Thymus (tissue), 11 donors: ENCODE measurements at regions not wholly inside any gene's neighbourhood (a gene's known extent, or its start where the extent isn't known, plus 50 kb on each side); places are given as distances from the start of the nearest gene placed in this dataset.
"Not testable (repeated sequence)": the region's sequence is repeated elsewhere in the genome, so short reads cannot be mapped to it uniquely, and the experiment has no call there.

Experiments used
- DNase-seq, 9 donors: peaks; one replicate each; pipeline ENCODE4 v3.0.0-alpha.2; 2013; ENCODE audit warnings: low spot score in 9 of 9, low read depth in 6 of 9, missing footprints in 1 of 9
- H3K27ac ChIP-seq, 2 donors: one replicate each; pipeline ENCODE4 v1.5.1; 2013; ENCODE audit warnings: control low read depth in 1 of 2, low read depth in 1 of 2, low read length in 1 of 2, mild to moderate bottlenecking in 1 of 2, moderate library complexity in 1 of 2
- H3K27me3 ChIP-seq, 2 donors: one replicate each; pipeline ENCODE4 v1.5.1; 2013; ENCODE audit warnings: low read length in 1 of 2; ENCODE audit not compliant: control insufficient read depth in 2 of 2, insufficient read depth in 1 of 2
- H3K36me3 ChIP-seq, 2 donors: one replicate each; pipeline ENCODE4 v1.5.1; 2013; ENCODE audit warnings: low read length in 1 of 2, mild to moderate bottlenecking in 1 of 2, moderate library complexity in 1 of 2; ENCODE audit not compliant: control insufficient read depth in 2 of 2, insufficient read depth in 2 of 2
- H3K4me1 ChIP-seq, 2 donors: one replicate each; pipeline ENCODE4 v1.5.1; 2013; ENCODE audit warnings: low read length in 2 of 2; ENCODE audit not compliant: control insufficient read depth in 2 of 2, insufficient read depth in 2 of 2
- H3K4me3 ChIP-seq, 2 donors: one replicate each; pipeline ENCODE4 v1.5.1; 2013; ENCODE audit warnings: low read length in 2 of 2, control low read depth in 1 of 2, mild to moderate bottlenecking in 1 of 2
- H3K9me3 ChIP-seq, 2 donors: one replicate each; pipeline ENCODE4 v1.5.1; 2013; ENCODE audit warnings: low read length in 1 of 2, mild to moderate bottlenecking in 1 of 2; ENCODE audit not compliant: control insufficient read depth in 2 of 2, insufficient read depth in 1 of 2
- WGBS: extraction: QIAGEN DNeasy Blood & Tissue Kit; methylation state at CpG from one replicate; pipeline ENCODE4 v1.1.7; 2013; 5-methylcytosine and 5-hydroxymethylcytosine counted together
- donor health status: healthy.

GRCh38 chr20:25978450-25979190 lies 282.0 kb upstream of the ZNF337 start:
- not testable (repeated sequence) for H3K27me3 ChIP-seq, H3K36me3 ChIP-seq, DNase-seq, H3K4me3 ChIP-seq, H3K27ac ChIP-seq, H3K9me3 ChIP-seq, H3K4me1 ChIP-seq
- 92% methylated on average over 10 of the region's 10 CpGs for WGBS

DNA sequence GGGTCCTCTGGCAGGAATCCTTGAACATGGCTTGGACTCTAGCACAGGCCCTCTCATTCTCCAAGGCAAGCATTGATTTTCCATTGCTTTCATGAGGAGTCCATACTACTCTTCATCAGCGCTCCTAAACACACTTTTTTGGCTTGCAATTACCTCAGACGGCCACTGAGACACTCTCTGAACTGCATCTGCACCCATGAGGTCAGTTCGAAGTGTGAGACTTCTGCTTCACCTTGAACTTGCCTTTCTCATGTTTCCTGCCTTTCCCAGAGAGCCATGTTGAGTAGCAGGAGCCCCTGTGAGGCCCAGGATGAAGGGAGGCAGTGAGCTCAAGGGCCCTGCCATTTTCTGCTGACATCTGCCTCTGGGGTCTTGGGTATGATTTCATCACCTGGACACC lies 279.2 kb upstream of the ZNF337 start:
- H3K4me3 ChIP-seq, result not testable (repeated sequence)

GRCh38 chr20:25965203-25965602 lies 268.6 kb upstream of the ZNF337 start:
- WGBS, result 93% methylated on average over 4 of the region's 4 CpGs
- DNase-seq, H3K4me1 ChIP-seq, H3K4me3 ChIP-seq, H3K36me3 ChIP-seq, H3K27me3 ChIP-seq, H3K9me3 ChIP-seq, H3K27ac ChIP-seq: not testable (repeated sequence)

More for the DNA sequence above, 279.2 kb upstream of the ZNF337 start:
- DNase-seq, H3K4me1 ChIP-seq, H3K27me3 ChIP-seq, H3K9me3 ChIP-seq, H3K36me3 ChIP-seq, H3K27ac ChIP-seq: not testable (repeated sequence)
- WGBS, result 92% methylated on average over 3 of the region's 3 CpGs

GRCh38 chr20:25953876-25954275 lies 257.2 kb upstream of the ZNF337 start:
- H3K4me3 ChIP-seq, H3K27ac ChIP-seq, DNase-seq, H3K9me3 ChIP-seq, H3K27me3 ChIP-seq, H3K36me3 ChIP-seq, H3K4me1 ChIP-seq: not testable (repeated sequence)
- 93% methylated on average over 3 of the region's 3 CpGs for WGBS

GRCh38 chr20:25935230-25935629 lies 238.6 kb upstream of the ZNF337 start:
- DNase-seq, H3K27me3 ChIP-seq, H3K27ac ChIP-seq, H3K4me1 ChIP-seq, H3K9me3 ChIP-seq, H3K36me3 ChIP-seq, H3K4me3 ChIP-seq: not testable (repeated sequence)
- WGBS, result 96% methylated on average over 1 of the region's 2 CpGs

DNA sequence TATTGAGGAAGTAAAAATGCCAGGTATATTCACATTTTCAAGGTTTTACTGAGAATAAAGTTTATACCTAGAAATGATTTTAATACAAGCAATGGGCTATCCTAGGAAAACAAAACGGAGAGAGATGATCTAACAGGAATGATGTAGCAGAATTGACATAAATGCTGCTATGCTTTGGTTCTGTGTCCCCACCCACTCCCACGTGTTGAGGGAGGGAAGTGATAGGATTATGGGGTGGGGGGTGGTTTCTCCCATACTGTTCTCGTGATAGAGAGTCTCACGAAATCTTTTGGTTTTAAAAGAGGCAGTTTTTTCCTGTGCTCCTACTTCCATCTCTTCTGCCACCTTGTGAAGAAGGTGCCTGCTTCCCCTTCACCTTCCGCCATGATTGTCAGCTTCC lies 236.2 kb upstream of the ZNF337 start:
- 50% methylated on average over 5 of the region's 5 CpGs for WGBS
- not testable (repeated sequence) for H3K27ac ChIP-seq, H3K4me1 ChIP-seq, H3K9me3 ChIP-seq, H3K36me3 ChIP-seq, H3K27me3 ChIP-seq, H3K4me3 ChIP-seq, DNase-seq

DNA sequence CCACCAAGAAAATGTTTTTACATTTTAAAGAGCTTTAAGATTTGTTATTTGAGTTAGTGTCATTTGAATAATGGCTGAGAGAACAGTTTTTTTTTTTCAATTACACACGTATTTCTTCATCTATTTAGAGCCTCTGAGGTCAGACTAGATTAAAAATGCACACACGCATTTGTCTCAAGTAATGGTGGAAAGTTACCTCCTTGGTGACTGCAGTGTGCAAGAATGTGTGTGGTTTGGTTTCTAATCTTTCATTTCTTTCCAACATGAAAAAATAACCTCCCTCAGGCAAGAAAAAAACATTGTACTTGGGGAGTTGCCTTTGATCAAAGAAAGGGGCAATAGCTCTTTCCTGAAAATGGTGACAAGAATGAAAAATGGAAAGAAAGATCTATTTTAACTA lies 235.5 kb upstream of the ZNF337 start:
- WGBS, result 80% methylated on average over 2 of the region's 2 CpGs

GRCh38 chr20:25902321-25902720 lies 205.7 kb upstream of the ZNF337 start:
- DNase-seq, H3K4me3 ChIP-seq, H3K27me3 ChIP-seq, H3K27ac ChIP-seq, H3K4me1 ChIP-seq, H3K9me3 ChIP-seq, H3K36me3 ChIP-seq: not testable (repeated sequence)

More for the DNA sequence above, 235.5 kb upstream of the ZNF337 start:
- not testable (repeated sequence) for H3K36me3 ChIP-seq, H3K27ac ChIP-seq, DNase-seq, H3K27me3 ChIP-seq, H3K9me3 ChIP-seq, H3K4me1 ChIP-seq, H3K4me3 ChIP-seq

DNA sequence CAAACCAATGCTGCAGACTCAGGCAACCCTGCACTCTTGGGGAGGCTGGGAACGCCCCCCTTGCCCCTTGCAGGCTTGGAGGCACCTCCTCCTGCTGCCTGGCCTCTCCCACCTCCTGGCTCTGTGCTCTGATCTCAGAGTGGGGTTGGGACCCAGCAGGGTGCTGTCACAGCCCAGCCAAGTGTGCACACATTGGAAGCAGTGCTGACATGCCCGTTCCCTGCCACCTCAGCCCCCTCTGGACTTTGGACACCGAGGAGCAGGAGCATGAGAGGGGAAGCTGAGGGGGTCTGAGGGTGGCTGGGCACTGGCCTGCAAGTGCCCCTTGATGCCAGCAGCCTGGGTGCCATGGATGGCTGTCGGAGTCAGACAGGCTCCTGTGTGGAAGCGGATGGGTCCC lies 202.0 kb upstream of the ZNF337 start:
- not testable (repeated sequence) for H3K36me3 ChIP-seq, H3K27ac ChIP-seq, H3K4me1 ChIP-seq, H3K4me3 ChIP-seq, DNase-seq, H3K27me3 ChIP-seq, H3K9me3 ChIP-seq
- WGBS, result 87% methylated on average over 5 of the region's 5 CpGs

- H3K27ac ChIP-seq, H3K27me3 ChIP-seq, H3K9me3 ChIP-seq, H3K4me1 ChIP-seq, H3K4me3 ChIP-seq, DNase-seq, H3K36me3 ChIP-seq: not testable (repeated sequence)
- WGBS, result over 99% methylated on average over 2 of the region's 2 CpGs
These were observed 182.4 kb upstream of the ZNF337 start for GRCh38 chr20:25879096-25879495.
